Smooth muscle cell (in vitro differentiated cells): ENCODE measurements at regions not wholly inside any gene's neighbourhood (a gene's known extent, or its start where the extent isn't known, plus 50 kb on each side); places are given as distances from the start of the nearest gene placed in this dataset.

Source experiments
- DNase-seq: peaks from one replicate; lab custom pipeline; 2025; ENCODE audit not compliant: unreplicated experiment; lab: John Stamatoyannopoulos, UW
- H2AFZ ChIP-seq: fragments of 200-600 bp; sonication (generic); 2 replicates; pipeline ENCODE4 v1.6.0; 2016; ENCODE audit warnings: antibody characterized with exemption, low read depth, mild to moderate bottlenecking
- H3F3A ChIP-seq: fragments of 200-600 bp; sonication (generic); 2 replicates; pipeline ENCODE4 v1.6.0; 2017; ENCODE audit warnings: antibody characterized with exemption, low read depth
- H3K27ac ChIP-seq: fragments of 200-600 bp; sonication (generic); 2 replicates; pipeline ENCODE4 v1.5.1; 2016; ENCODE audit warnings: low read depth, mild to moderate bottlenecking
- H3K27me3 ChIP-seq: fragments of 200-600 bp; sonication (generic); 2 replicates; pipeline ENCODE4 v1.6.1; 2016; ENCODE audit warnings: low read depth, mild to moderate bottlenecking
- H3K36me3 ChIP-seq: fragments of 200-600 bp; sonication (generic); 2 replicates; pipeline ENCODE4 v1.5.1; 2016; ENCODE audit warnings: low read depth
- H3K4me1 ChIP-seq: fragments of 200-600 bp; sonication (generic); 2 replicates; pipeline ENCODE4 v1.5.1; 2016; ENCODE audit warnings: low read depth
- H3K4me2 ChIP-seq: fragments of 200-600 bp; sonication (generic); 2 replicates; pipeline ENCODE4 v1.6.0; 2016; ENCODE audit warnings: mild to moderate bottlenecking
- H3K4me3 ChIP-seq: fragments of 200-600 bp; sonication (generic); 2 replicates; pipeline ENCODE4 v1.5.1; 2016; ENCODE audit warnings: mild to moderate bottlenecking
- H3K79me2 ChIP-seq: fragments of 200-600 bp; sonication (generic); 2 replicates; pipeline ENCODE4 v1.6.0; 2016; ENCODE audit warnings: low read depth, mild to moderate bottlenecking
- H3K9ac ChIP-seq: fragments of 200-600 bp; sonication (generic); 2 replicates; pipeline ENCODE4 v1.6.0; 2016; ENCODE audit warnings: low read depth
- H3K9me3 ChIP-seq: fragments of 200-600 bp; sonication (generic); replicated peaks from 2 replicates; pipeline ENCODE4 v1.5.1; 2016; ENCODE audit warnings: low read depth
- H4K20me1 ChIP-seq: fragments of 200-600 bp; sonication (generic); 2 replicates; pipeline ENCODE4 v1.6.0; 2016; ENCODE audit warnings: low read depth
- CTCF ChIP-seq: fragments of 200-600 bp; sonication (generic); IDR thresholded peaks from 2 replicates; pipeline ENCODE4 v1.5.1; 2017; ENCODE audit warnings: borderline replicate concordance, mild to moderate bottlenecking, antibody characterized with exemption; ENCODE audit not compliant: insufficient read depth, poor library complexity, severe bottlenecking
- WGBS: methylation state at CpG from one replicate; pipeline ENCODE4 v1.1.7; 2016; ENCODE audit warnings: low lambda C conversion rate; 5-methylcytosine and 5-hydroxymethylcytosine counted together

GRCh38 chr2:18837240-18837639, 247.9 kb upstream of the NT5C1B start:
- Histone ChIP-seq H3K27me3 (no peaks in the 10 kb centered on the region), H3K4me3 (no peak overlapping the region), H3K27ac (no peak overlapping the region), H3K9ac (no peak overlapping the region), H3K4me1 (no peaks in the 10 kb centered on the region), H3K36me3 (no peaks in the 10 kb centered on the region), H3K79me2 (no peaks in the 10 kb centered on the region), H4K20me1 (no peaks in the 10 kb centered on the region), H3K9me3 (no peaks in the 10 kb centered on the region), H3K4me2 (no peak overlapping the region), H3F3A (no peaks in the 10 kb centered on the region), H2AFZ (no peak overlapping the region)
- DNase-seq = no peak
- 78% methylated on average over 1 of the region's 1 CpG for WGBS
- no peak for TF ChIP-seq CTCF

- Histone ChIP-seq H3K79me2 (no peaks in the 10 kb centered on the region), H3K4me1 (no peaks in the 10 kb centered on the region), H2AFZ (no peak overlapping the region), H3K27ac (no peak overlapping the region), H3K9me3 (no peaks in the 10 kb centered on the region), H3K4me3 (no peak overlapping the region), H3K36me3 (no peaks in the 10 kb centered on the region), H3F3A (no peaks in the 10 kb centered on the region), H3K9ac (no peak overlapping the region), H3K27me3 (no peaks in the 10 kb centered on the region), H4K20me1 (no peaks in the 10 kb centered on the region), H3K4me2 (no peak overlapping the region)
- TF ChIP-seq CTCF = no peak
- 23% methylated on average over 4 of the region's 4 CpGs for WGBS
- DNase-seq = no peak
These were observed 247.1 kb upstream of the NT5C1B start for GRCh38 chr2:18836436-18836835.

GRCh38 chr2:18835787-18836186, 246.4 kb upstream of the NT5C1B start:
- Histone ChIP-seq H3K79me2 (no peaks in the 10 kb centered on the region), H3K4me1 (no peaks in the 10 kb centered on the region), H3K27me3 (no peaks in the 10 kb centered on the region), H3K36me3 (no peaks in the 10 kb centered on the region), H2AFZ (no peak overlapping the region), H3F3A (no peaks in the 10 kb centered on the region), H3K27ac (no peak overlapping the region), H3K4me3 (no peak overlapping the region), H3K9me3 (no peaks in the 10 kb centered on the region), H3K9ac (no peak overlapping the region), H4K20me1 (no peaks in the 10 kb centered on the region), H3K4me2 (no peak overlapping the region)
- WGBS = 82% methylated on average over 2 of the region's 2 CpGs
- no peak for TF ChIP-seq CTCF
- no peak for DNase-seq

- Histone ChIP-seq H3F3A (peaks cover 4% of the 10 kb centered on the region), H3K4me1 (peaks cover 6% of the 10 kb centered on the region), H3K4me2 (no peak overlapping the region), H3K27me3 (no peaks in the 10 kb centered on the region), H3K79me2 (no peaks in the 10 kb centered on the region), H3K4me3 (no peak overlapping the region), H4K20me1 (no peaks in the 10 kb centered on the region), H3K36me3 (no peaks in the 10 kb centered on the region), H3K9ac (no peak overlapping the region), H3K9me3 (no peaks in the 10 kb centered on the region), H3K27ac (no peak overlapping the region), H2AFZ (no peak overlapping the region)
- no peak for DNase-seq
- WGBS = 61% methylated on average over 1 of the region's 1 CpG
- no peak for TF ChIP-seq CTCF
These were observed 245.0 kb upstream of the NT5C1B start for GRCh38 chr2:18834341-18834740.
